ENCODE measurements at regions not wholly inside any gene's neighbourhood (a gene's known extent, or its start where the extent isn't known, plus 50 kb on each side); places are given as distances from the start of the nearest gene placed in this dataset.

DNA sequence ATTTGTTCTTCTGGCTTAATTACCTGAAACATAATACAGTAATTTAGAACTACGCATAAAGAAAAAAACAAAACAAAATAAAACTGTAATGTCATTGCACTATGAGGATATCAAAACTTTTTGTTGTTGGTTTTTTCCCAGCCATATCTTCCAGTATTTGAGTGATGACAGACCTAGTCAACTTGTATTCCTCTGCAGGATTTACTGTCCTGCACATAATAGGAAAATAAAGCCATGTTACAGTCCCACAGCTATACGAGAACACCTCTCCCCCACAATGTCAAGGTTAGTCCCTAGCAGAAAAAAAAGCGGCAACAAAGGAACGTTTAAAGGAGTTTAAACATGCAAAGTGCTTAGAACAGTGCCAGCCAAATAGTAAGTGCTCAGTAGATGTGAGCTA, 55.3 kb upstream of the PRDX6 start:
- CTCF ChIA-PET (ENCODE audit: partially characterized antibody): interaction anchor here (0.9 to 2.0 kb wide), 7 partner anchors 8 to 677 kb away, joined by 3 to 9 read pairs (median 5); partner anchors contain the start of gene PRDX6

More for the DNA sequence above, 55.3 kb upstream of the PRDX6 start:
- DNase-seq (ENCODE audit: low read depth in 1 of 2, low spot score in 2 of 2) (no peak), FAIRE-seq (no peak)
- Histone ChIP-seq H3K56ac (replicated peaks; ENCODE audit: insufficient read length, low read depth, low read length) (no peak overlapping the region), H3K14ac (ENCODE audit: insufficient read length) (no peak overlapping the region), H3K23me2 (ENCODE audit: low read depth, low read length) (no peaks in the 10 kb centered on the region), H4K8ac (ENCODE audit: extremely low read depth, insufficient read depth, low read length) (no peak overlapping the region), H4K20me1 (replicated peaks in 1 of 2; ENCODE audit: control insufficient read depth in 1 of 2, insufficient read depth in 2 of 2, low read length in 2 of 2) (peaks cover 2% of the 10 kb centered on the region in 2 experiments), H3K4ac (replicated peaks; ENCODE audit: insufficient read length, low read depth, low read length) (no peak overlapping the region), H4K5ac (ENCODE audit: insufficient read length, low read depth, low read length) (no peak overlapping the region), H3K9ac (replicated peaks in 1 of 4; ENCODE audit: extremely low read depth in 1 of 4, low read depth in 3 of 4, low read length in 3 of 4) (no peak overlapping the region), H3K4me1 (replicated peaks in 1 of 4; ENCODE audit: control insufficient read depth in 3 of 4, insufficient read depth in 4 of 4, low read length in 3 of 4) (peaks cover 0 to 4% (median 1%) of the 10 kb centered on the region in 4 experiments; a peak in 5 of 7 replicates), H3K23ac (ENCODE audit: insufficient read length) (no peak overlapping the region), H2BK15ac (ENCODE audit: low read length) (no peak overlapping the region), H3K18ac (ENCODE audit: extremely low read depth, low read length) (no peak overlapping the region), H3K4me3 (ENCODE audit: extremely low read depth in 1 of 4, insufficient read depth in 2 of 4, low read depth in 3 of 4, low read length in 4 of 4) (no peak overlapping the region), H2AK5ac (ENCODE audit: low read depth, low read length) (no peak overlapping the region), H3K36me3 (ENCODE audit: control insufficient read depth in 2 of 4, insufficient read depth in 4 of 4, low read length in 3 of 4) (no peaks in the 10 kb centered on the region), H2AFZ (ENCODE audit: low read length) (no peak overlapping the region), H2BK12ac (ENCODE audit: low read depth, low read length) (no peak overlapping the region), H3K79me2 (ENCODE audit: control insufficient read depth in 1 of 2, insufficient read depth in 2 of 2, low read length in 2 of 2) (no peaks in the 10 kb centered on the region), H3K4me2 (ENCODE audit: insufficient read depth in 1 of 2, low read depth in 2 of 2, low read length in 2 of 2) (no peak overlapping the region), H4K91ac (replicated peaks; ENCODE audit: insufficient read length, low read length) (no peak overlapping the region), H2BK5ac (ENCODE audit: low read depth, low read length) (no peak overlapping the region), H3K27me3 (replicated peaks in 1 of 4; ENCODE audit: control insufficient read depth in 3 of 4, extremely low read depth in 1 of 4, insufficient read depth in 3 of 4, low read length in 3 of 4) (no peaks in the 10 kb centered on the region), H3K9me3 (ENCODE audit: insufficient read depth in 2 of 2, low read depth in 1 of 2, low read length in 1 of 2) (no peaks in the 10 kb centered on the region), H3K79me1 (ENCODE audit: low read depth, low read length) (no peaks in the 10 kb centered on the region), H2BK120ac (replicated peaks; ENCODE audit: low read depth, low read length) (no peak overlapping the region), H3K27ac (ENCODE audit: low read depth, low read length) (no peak overlapping the region), H2BK20ac (ENCODE audit: low read length) (no peak overlapping the region)
- TF ChIP-seq RFX5 (IDR thresholded peaks at IDR 0.05; ENCODE audit: borderline replicate concordance, low read depth, low read length): no peak
- TF ChIP-seq ATF2 (IDR thresholded peaks at IDR 0.05; ENCODE audit: low read length): no peak
- no peak for TF ChIP-seq RXRA (IDR thresholded peaks at IDR 0.05; ENCODE audit: insufficient read depth, low read depth, low read length)
- TF ChIP-seq HDAC2 (IDR thresholded peaks at IDR 0.05; ENCODE audit: borderline replicate concordance in 1 of 2, low read depth in 2 of 2, low read length in 2 of 2): no peak
- TF ChIP-seq BACH1 (IDR thresholded peaks at IDR 0.05; ENCODE audit: low read length): no peak
- TF ChIP-seq, protein P1, sequence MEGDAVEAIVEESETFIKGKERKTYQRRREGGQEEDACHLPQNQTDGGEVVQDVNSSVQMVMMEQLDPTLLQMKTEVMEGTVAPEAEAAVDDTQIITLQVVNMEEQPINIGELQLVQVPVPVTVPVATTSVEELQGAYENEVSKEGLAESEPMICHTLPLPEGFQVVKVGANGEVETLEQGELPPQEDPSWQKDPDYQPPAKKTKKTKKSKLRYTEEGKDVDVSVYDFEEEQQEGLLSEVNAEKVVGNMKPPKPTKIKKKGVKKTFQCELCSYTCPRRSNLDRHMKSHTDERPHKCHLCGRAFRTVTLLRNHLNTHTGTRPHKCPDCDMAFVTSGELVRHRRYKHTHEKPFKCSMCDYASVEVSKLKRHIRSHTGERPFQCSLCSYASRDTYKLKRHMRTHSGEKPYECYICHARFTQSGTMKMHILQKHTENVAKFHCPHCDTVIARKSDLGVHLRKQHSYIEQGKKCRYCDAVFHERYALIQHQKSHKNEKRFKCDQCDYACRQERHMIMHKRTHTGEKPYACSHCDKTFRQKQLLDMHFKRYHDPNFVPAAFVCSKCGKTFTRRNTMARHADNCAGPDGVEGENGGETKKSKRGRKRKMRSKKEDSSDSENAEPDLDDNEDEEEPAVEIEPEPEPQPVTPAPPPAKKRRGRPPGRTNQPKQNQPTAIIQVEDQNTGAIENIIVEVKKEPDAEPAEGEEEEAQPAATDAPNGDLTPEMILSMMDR (IDR thresholded peaks at IDR 0.05; ENCODE audit: control extremely low read depth in 1 of 3, insufficient read depth in 1 of 3, low read depth in 1 of 3, low read length in 3 of 3): no peak
- TF ChIP-seq CHD1 (IDR thresholded peaks at IDR 0.05; ENCODE audit: low read depth, low read length): no peak
- TF ChIP-seq ATF3 (IDR thresholded peaks at IDR 0.05; ENCODE audit: insufficient read depth, low read depth, low read length): no peak
- POLR2A ChIA-PET (ENCODE audit: partially characterized antibody): interaction anchor here (0.5 to 1.6 kb wide), 2 partner anchors 9 to 429 kb away, joined by 3 read pairs; no protein-coding TSS in a partner anchor
- 87% methylated on average over 4 of the region's 4 CpGs; no CpG with 5 or more reads in 1 of the 2 experiments for WGBS, 2 experiments (ENCODE audit: extremely low coverage in 1 of 2, insufficient coverage in 1 of 2, insufficient read length in 1 of 2, insufficient replicate concordance in 2 of 2, low coverage in 1 of 2, low lambda C conversion rate in 2 of 2, missing lambda C conversion rate in 1 of 2)

All from H1 (cell line).